NCI-H2107 (cell line): ENCODE measurements at regions not wholly inside any gene's neighbourhood (a gene's known extent, or its start where the extent isn't known, plus 50 kb on each side); places are given as distances from the start of the nearest gene placed in this dataset.

Source experiments
- DNase-seq: peaks from one replicate; lab custom pipeline; 2025; lab: John Stamatoyannopoulos, UW

DNA sequence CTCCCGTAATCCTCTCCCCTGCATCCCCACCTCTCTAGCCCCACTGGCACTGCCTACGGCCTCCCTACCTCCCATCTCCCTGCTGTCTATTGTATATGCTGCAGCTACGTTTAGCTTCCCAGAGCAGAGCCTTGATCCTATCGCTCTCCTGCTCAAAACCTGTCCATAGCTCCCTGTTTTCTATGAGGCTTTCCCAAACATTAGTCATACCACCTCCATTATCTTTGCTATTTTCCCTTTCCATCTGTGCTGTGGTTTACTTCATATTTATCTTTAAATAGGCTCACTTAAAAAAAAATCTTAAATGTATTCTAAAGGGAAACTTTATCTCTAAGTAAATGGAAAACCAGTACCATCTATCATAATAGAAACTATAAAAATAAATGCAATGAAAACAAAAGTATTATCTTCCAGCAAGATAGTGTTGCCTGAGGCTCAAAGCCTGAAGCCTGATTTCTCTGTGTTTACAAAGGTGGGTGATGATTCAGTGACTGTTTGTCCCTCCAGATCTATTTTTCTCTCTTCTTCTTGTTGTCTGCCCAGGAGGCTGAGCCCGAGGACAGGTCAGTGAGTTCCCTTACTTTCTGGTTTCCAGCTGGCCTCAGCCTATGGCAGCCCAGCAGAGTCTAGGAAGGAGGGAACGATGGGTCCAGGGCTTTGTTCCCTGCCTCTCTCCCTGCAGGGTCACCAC, 397.1 kb upstream of the CFAP20DC start:
- DNase-seq: no peak

DNA sequence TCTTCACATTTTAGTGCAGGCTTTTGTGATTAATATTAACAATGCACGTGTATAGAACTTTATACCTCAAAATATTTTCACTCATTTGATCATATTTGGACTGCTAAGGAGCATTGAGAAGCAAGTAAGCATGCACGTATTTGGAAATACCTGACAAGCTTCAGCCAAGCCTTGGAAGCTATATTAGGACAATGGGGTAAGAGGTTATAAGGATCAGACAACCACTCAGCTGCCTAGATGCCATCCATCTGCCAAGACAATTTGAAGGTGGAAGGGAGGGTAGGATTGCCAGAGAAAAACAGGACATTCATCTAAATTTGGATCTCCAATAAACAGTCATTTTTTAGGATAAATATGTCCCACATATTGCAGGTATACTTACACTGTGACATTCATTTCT, 394.9 kb upstream of the CFAP20DC start:
- DNase-seq: no peak

DNA sequence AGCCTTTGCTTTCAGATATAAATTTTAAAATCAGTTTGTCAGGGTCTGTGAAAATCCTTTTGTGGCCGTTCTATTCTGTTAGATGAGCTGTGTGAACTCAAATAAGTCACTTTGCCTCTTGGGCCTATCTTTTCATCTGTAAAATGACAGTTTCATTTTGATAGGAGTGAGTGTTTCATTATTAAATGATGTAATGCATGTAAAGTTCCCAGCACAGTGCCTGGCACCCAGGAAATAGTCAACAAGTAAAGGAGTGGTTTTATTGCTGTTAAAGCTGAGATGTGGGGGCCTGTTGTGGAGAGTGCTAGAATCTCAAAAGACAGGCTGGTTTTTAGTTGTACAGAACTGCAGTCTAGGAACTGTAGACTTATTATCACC, 394.5 kb upstream of the CFAP20DC start:
- no peak for DNase-seq

- no peak for DNase-seq
Observed at GRCh38 chr3:59443618-59444293, 393.9 kb upstream of the CFAP20DC start.

GRCh38 chr3:59442046-59442445, 392.2 kb upstream of the CFAP20DC start:
- no peak for DNase-seq

DNA sequence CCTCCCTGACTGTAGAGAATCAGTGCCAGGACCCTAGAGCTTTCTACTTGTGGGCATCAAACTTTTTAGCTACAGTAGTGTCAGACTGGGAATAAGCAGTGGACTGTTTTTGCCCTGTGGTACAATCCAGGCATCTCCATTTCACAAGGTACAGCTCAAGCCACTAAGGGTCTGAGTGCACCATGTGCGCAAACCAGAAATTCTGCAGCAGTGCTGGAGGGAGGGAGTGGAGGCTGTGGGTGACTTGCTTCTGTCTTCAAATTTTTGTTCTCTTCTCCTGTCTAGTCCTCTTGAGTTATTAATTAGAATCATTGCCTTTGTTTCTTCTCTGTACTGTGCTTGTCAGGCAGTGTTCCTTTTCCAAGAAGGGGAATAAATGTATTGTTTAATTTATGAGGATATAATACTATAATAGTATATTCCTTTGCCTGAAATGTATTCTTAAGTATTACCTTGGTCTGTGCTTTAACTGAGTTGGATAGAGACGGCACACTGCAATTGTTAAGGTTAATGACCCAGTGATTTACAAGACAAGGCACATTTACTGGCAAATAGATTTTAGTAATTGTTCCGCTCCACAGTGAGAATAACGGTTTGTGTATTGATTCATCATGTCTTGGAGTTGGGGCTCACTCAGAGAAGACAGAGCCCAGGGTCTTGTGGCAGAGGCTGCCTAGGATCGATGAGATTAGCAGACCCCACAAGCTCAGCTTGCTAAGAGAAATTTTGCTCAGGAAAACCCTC, 390.6 kb upstream of the CFAP20DC start:
- no peak for DNase-seq

GRCh38 chr3:59438492-59438891, 388.7 kb upstream of the CFAP20DC start:
- DNase-seq: no peak

DNA sequence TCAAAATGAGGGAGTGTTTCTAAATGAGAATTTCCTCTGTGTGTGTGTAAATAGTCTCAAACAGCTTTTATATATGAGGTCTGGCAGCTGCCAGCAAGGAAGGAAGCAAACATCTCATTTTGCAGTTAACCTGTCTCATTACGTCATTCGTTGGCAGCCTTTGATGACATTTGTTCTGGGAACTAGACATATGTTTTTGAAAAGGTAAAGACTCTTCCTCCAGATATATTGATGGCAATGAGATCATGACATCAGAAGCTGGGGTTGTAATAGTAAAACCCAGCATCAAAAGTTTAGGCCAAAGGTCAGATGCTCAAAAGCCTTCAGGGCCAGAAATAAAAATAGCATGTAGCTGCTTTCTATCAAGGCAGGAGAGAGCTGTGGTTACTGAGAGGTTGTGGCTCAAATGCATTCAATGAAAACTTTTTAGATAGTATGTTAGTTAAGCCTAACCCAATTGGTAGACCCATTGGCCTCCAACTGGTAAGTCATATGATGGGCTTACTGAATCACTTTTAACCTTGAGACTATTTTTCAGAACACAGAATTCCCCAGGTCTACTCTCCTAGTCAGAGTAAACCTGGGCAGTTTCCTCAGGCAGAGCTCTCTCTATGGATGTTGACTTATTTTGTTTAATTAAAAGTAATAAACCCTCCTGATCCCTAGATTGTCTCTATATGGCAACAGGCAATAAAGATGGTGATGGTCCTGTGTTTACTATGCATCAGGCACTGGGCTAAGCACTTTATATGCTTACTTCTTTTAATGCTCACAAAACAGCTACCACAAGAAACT, 386.5 kb upstream of the CFAP20DC start:
- DNase-seq: no peak

GRCh38 chr3:59433546-59433945, 383.7 kb upstream of the CFAP20DC start:
- no peak for DNase-seq

DNA sequence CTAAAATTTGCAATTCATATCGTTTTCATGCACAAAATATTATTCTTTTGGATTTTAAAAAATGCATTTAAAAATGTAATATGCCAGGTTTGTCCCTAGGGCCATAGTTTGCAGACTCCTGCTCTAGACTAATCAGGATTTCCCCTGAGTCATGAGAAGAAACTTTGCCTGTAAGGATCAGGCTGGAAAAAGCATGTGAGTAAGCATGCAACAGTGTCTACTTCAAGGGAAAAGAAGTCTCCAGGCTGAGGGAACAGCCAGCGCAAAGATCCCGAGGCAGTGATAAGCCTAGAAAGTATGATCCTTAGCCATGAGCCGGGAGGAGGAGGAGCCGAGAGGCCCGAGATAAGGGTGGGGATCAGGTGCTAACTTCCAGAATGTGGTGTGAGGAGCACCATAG, 382.8 kb upstream of the CFAP20DC start:
- DNase-seq: no peak

DNA sequence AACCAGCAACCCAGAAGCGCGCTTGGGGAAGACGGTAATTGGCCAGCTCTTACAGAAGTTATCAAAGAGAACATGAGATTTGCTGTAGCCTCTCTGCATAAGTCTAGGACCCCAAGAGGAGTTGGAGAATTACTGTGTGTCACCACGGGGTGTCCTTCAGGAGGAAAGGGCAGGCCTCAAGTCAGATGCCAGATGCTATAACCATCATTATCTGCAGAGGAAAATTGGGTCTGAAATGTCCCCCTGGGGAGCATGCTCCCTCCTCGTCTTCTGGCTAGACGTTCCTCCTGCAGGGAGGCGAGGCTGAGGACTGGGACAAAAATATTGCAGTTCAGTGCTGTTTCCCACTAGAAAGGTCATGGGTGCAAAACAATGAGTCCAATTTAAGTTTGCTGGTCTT, 380.5 kb upstream of the CFAP20DC start:
- DNase-seq: no peak

DNA sequence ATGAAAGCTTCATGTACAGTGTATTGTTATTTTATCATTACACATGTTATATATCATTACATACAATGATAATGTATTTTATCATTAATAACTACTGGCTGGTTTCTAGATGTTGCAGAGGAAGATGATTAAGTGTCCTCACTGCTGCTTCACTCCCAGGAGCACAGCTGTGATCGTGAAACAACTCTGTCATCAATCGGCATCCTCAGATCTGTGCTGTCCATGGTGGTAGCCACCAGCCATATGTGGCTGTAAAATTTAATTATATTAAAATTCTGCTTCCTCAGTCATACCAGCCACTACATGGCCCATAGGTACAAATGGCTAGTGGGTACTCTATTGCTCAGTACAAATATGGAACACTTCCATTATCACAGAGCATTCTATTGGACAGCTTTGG, 379.4 kb upstream of the CFAP20DC start:
- no peak for DNase-seq

DNA sequence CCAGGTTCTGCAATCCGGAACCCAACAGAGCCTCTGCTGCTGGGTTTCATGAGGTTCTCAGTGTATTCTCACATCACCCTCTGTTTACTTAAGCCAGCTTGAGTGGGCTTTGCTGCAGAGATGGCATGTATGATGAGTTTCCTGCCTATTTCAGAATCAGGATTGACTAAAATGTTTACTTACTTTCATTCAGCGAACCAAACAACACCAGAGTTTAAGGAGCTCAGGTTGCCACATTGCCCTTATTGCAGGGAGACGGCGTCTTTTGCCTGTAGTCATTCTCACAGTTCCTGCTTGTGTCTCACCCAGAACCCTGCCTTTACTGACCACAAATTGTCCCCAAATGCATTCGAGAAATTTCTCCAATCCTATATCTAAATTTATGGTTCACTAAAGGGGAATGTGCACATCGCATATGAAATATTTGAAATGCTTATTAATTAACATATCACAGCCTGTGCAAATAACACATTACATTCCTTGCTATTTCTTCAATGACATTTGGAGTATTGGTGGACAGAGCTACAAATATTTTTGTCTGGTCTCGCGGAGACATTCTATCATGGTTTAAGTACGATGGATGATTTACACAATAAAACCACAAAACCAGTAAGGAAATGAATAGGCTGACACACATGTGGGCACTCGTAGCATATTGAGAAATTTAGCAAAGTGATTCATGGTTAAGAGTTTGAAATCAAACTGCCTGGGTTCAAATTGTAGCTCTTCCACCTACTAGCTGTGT, 377.2 kb upstream of the CFAP20DC start:
- no peak for DNase-seq

DNA sequence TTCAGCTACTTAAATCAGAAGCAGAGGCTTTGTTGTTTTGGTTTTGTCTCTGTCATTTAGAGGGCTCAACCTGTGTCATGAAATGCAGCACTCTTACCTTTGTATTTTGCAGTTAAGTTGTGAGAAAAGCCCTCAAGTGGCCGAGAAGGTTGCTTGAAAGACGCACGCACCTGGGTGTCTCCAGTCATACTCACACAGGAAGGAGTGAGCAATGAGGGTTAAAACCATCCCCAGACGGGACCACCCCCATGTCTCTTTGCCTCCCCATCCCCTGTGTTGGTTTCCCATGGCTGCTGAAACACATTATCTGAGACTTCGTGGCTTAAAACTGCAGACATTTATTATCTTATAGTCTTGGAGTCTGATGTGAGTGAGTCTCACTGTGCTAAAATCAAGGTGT, 376.1 kb upstream of the CFAP20DC start:
- no peak for DNase-seq

GRCh38 chr3:59425371-59425770, 375.5 kb upstream of the CFAP20DC start:
- no peak for DNase-seq

GRCh38 chr3:59424268-59425010, 374.6 kb upstream of the CFAP20DC start:
- no peak for DNase-seq

DNA sequence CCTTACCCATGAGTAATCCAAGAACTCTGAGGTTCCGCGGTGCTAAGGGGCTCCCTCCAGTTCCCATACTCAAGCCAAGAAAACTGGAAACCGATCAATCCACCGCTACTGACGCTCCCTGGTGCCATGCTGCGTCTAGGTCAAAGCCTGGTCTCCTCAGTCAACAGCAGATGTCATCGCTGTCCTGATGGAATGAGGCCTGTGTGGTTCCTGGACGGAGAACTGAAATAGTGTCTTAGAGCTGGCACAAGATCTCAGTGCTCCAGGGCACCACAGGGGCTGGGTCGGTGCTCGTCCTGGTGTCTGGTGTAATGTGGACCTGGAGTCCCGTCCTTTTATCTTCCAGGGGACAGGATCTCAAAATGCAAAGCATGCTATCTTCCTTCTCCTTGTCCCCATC, 373.9 kb upstream of the CFAP20DC start:
- DNase-seq: no peak

- no peak for DNase-seq
Observed at GRCh38 chr3:59422312-59422711, 372.5 kb upstream of the CFAP20DC start.

DNA sequence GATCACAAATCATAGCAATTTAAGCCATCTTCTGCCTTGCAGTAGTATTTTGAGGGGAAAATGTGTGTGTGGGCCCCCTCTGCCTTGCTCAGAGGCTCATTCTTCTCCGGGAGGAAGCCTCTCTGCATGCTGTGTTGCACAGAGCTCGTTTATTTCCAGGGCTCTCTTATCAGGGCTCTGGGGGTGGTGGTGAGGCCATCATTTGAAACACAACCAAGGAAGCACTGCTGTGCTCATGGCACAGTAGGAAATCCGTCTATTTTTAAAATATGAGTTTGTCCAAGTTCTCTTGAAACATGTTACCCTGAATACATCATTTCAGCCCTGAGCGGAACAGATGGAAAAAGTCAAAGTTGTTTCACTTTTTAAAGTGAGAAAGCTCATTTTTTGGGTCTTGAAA, 369.0 kb upstream of the CFAP20DC start:
- no peak for DNase-seq

- DNase-seq: no peak
Observed at GRCh38 chr3:59412516-59412915, 362.7 kb upstream of the CFAP20DC start.

- no peak for DNase-seq
Observed at GRCh38 chr3:59411694-59412093, 361.9 kb upstream of the CFAP20DC start.
